ENCODE measurements at regions not wholly inside any gene's neighbourhood (a gene's known extent, or its start where the extent isn't known, plus 50 kb on each side); places are given as distances from the start of the nearest gene placed in this dataset.
"Not testable (repeated sequence)": the region's sequence is repeated elsewhere in the genome, so short reads cannot be mapped to it uniquely, and the experiment has no call there.

DNA sequence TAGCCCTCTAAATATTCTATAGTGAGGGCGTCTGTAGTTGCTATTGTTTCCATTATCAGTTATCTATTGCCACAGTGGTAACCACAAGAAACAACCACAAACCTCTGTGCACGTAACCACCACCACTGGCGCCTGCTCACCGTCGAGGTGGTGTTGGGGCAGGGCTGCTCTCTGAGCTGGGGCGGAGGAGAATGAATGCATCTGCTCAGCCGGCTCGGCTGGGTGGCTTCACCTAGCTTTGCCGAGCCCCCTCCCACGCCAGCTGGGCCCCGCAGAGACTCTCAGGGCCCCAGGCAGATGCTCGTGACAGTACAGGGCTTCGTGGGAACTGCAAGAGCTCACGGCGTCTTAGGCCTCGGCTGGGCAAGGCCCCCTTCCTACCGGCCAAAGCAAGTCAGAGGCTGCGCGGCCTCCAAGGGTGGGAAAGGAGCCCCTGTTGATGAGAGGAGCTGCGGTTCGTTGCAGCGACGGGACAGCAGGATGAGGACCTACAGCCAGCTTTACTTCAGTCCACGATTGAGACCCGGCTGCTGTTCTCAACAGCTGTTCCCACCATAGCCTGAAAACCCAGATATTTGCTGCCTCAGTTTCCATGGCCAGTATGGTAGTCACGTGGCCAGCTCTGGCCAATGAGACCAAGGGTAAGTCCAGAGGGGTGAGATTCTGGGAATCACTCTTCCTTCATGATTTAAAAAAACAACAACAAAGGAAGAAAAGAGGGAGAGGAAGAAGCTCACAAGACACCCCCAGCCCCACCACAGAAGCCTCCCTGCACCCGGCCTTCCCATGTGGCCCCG is 120.2 kb upstream of the AFDN start:
- TF ChIP-seq, protein P1, sequence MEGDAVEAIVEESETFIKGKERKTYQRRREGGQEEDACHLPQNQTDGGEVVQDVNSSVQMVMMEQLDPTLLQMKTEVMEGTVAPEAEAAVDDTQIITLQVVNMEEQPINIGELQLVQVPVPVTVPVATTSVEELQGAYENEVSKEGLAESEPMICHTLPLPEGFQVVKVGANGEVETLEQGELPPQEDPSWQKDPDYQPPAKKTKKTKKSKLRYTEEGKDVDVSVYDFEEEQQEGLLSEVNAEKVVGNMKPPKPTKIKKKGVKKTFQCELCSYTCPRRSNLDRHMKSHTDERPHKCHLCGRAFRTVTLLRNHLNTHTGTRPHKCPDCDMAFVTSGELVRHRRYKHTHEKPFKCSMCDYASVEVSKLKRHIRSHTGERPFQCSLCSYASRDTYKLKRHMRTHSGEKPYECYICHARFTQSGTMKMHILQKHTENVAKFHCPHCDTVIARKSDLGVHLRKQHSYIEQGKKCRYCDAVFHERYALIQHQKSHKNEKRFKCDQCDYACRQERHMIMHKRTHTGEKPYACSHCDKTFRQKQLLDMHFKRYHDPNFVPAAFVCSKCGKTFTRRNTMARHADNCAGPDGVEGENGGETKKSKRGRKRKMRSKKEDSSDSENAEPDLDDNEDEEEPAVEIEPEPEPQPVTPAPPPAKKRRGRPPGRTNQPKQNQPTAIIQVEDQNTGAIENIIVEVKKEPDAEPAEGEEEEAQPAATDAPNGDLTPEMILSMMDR (IDR thresholded peaks at IDR 0.05), result no peak
- H3K36me3 ChIP-seq (ENCODE audit: control insufficient read depth, insufficient read depth, low read length), result no peaks in the 10 kb centered on the region
- no peaks in the 10 kb centered on the region for H3K79me2 ChIP-seq
- no peak overlapping the region for H3K4me3 ChIP-seq (ENCODE audit: low read depth, low read length)
- no peaks in the 10 kb centered on the region for H3K27me3 ChIP-seq (ENCODE audit: control insufficient read depth, insufficient read depth, low read length)
- no peak overlapping the region for H2AFZ ChIP-seq
- H3K9ac ChIP-seq, result no peak overlapping the region
- no peak overlapping the region for H3K27ac ChIP-seq
- no peak overlapping the region for H3K4me2 ChIP-seq (ENCODE audit: low read length)
- H3K9me3 ChIP-seq (ENCODE audit: control insufficient read depth, low read length), result no peaks in the 10 kb centered on the region
- H3K4me1 ChIP-seq, result no peaks in the 10 kb centered on the region

DNA sequence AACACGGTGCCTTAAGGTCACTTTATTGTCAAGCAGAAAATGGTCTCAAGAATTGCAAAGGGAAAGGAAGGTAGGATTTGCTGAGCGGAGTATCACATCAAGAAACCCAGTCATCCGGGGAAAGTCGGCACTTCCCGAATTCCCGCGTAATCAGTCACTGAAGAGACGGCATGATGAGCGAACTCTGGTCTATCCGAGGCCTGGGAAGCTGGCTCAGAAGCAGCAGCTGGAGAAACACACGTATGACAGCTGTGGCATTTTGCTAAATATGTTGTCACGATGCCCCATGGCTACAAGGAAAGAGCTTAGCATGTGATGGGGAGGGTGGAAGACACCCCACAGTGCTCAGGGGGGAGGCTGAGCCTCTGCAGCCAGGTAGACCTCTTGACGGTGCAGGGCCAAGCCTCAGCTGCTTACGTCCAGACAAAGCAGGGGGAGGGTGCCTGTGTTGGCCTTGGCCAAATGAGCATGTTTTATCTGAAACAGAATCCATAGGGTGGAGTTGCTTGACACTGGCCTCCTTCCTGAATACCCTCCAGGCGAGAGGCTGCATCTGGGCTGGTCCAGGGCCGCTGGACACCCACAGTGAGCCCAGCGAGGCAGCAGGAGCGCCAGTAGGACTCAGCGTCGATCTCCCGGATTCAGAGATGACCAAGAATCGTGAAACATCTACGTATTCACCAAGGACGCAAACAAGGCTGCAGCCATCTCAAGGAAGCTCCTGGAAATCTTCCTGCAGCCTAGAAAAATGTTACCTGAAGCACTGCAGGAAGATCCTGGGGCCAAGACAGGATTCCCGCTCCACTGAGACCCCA is 118.8 kb upstream of the AFDN start:
- no peaks in the 10 kb centered on the region for H3K27me3 ChIP-seq (ENCODE audit: control insufficient read depth, insufficient read depth, low read length)
- no peaks in the 10 kb centered on the region for H3K79me2 ChIP-seq
- H3K4me2 ChIP-seq (ENCODE audit: low read length), result no peak overlapping the region
- no peaks in the 10 kb centered on the region for H3K36me3 ChIP-seq (ENCODE audit: control insufficient read depth, insufficient read depth, low read length)
- H3K4me3 ChIP-seq (ENCODE audit: low read depth, low read length), result no peak overlapping the region
- H3K27ac ChIP-seq, result no peak overlapping the region
- TF ChIP-seq, protein P1 (IDR thresholded peaks at IDR 0.05), result no peak
- no peaks in the 10 kb centered on the region for H3K4me1 ChIP-seq
- H2AFZ ChIP-seq, result no peak overlapping the region
- no peak overlapping the region for H3K9ac ChIP-seq
- no peaks in the 10 kb centered on the region for H3K9me3 ChIP-seq (ENCODE audit: control insufficient read depth, low read length)

DNA sequence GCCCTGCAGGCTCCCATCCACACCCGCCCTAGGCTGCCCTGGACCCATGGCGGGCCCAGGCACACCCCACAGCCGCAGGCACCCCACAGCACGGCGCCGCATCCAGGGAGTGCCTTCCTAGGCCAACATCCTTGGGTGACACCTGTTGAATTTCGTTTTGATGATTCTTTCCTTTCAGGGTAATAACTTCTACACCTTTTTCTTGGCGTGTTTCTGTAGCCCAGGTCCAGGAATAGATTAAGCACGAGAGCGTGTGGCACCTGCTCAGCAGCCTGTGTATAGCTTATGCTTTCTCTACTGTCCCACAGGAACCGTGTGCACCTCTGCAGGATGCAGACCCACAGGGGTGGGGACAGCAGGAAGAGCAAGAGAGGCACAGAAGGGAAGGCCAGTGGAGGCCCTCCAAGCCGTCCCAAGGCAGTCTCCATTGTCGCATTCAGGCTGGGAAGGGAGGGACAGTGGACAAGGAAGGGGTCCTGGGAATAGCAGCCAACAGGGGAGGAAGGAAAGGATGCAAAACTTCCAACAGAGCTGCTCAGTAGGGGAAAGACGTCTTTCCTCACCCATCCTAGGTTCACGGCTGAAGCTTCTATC is 118.1 kb upstream of the AFDN start:
- Histone ChIP-seq H3K27ac (no peak overlapping the region), H3K27me3 (ENCODE audit: control insufficient read depth, insufficient read depth, low read length) (no peaks in the 10 kb centered on the region), H3K79me2 (no peaks in the 10 kb centered on the region), H3K9ac (no peak overlapping the region), H3K9me3 (ENCODE audit: control insufficient read depth, low read length) (no peaks in the 10 kb centered on the region), H3K4me3 (ENCODE audit: low read depth, low read length) (no peak overlapping the region), H2AFZ (no peak overlapping the region), H3K4me1 (no peaks in the 10 kb centered on the region), H3K4me2 (ENCODE audit: low read length) (no peak overlapping the region), H3K36me3 (ENCODE audit: control insufficient read depth, insufficient read depth, low read length) (no peaks in the 10 kb centered on the region)
- TF ChIP-seq, protein P1 (IDR thresholded peaks at IDR 0.05), result no peak

DNA sequence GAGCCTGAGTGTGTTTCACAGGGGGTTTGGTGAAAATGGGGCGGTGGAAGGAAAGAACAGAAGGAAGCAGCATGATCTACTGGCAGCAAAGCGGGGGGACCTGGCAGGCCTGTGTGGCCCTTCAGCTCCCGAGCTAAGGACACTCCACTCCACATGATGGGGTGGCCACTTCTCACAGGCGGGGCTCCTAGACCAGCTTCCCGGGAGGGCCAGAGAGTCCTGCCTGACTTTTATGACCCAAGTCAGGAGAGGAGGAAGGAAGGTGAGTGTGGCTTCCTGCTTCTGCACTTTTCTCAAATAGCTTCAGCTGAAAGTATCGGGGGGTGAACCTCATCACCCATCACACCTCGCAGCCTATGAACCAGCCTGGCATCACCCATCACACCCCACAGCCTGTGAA is 117.5 kb upstream of the AFDN start:
- Histone ChIP-seq H3K36me3 (ENCODE audit: control insufficient read depth, insufficient read depth, low read length) (no peaks in the 10 kb centered on the region), H2AFZ (no peak overlapping the region), H3K9me3 (ENCODE audit: control insufficient read depth, low read length) (no peaks in the 10 kb centered on the region), H3K4me1 (no peaks in the 10 kb centered on the region), H3K27me3 (ENCODE audit: control insufficient read depth, insufficient read depth, low read length) (no peaks in the 10 kb centered on the region), H3K4me2 (ENCODE audit: low read length) (no peak overlapping the region), H3K27ac (no peak overlapping the region), H3K4me3 (ENCODE audit: low read depth, low read length) (no peak overlapping the region), H3K79me2 (no peaks in the 10 kb centered on the region), H3K9ac (no peak overlapping the region)
- TF ChIP-seq, protein P1 (IDR thresholded peaks at IDR 0.05), result no peak

DNA sequence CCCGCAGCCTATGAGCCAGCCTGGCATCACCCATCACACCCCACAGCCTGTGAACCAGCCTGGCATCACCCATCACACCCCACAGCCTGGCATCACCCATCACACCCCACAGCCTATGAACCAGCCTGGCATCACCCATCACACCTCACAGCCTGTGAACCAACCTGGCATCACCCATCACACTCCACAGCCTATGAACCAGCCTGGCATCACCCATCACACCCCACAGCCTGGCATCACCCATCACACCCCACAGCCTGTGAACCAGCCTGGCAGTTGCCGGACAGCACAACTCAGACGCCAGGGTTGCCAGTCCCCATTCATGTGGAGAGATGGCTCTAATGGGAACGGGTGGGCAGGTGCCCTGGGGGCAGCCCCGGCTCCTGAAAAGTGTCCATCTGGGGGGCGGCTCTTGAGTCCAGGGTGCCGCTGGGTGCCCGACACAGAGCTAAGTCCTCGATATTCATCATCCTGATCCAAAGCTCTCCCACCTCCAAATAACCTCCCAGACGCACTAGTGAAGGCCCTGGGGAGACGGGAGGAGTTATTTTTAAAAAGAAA is 116.9 kb upstream of the AFDN start:
- not testable (repeated sequence) for H3K36me3 ChIP-seq (ENCODE audit: control insufficient read depth, insufficient read depth, low read length); H3K4me3 ChIP-seq (ENCODE audit: low read depth, low read length); H3K79me2 ChIP-seq; H2AFZ ChIP-seq; H3K9ac ChIP-seq; H3K27me3 ChIP-seq (ENCODE audit: control insufficient read depth, insufficient read depth, low read length); H3K9me3 ChIP-seq (ENCODE audit: control insufficient read depth, low read length); H3K27ac ChIP-seq; H3K4me2 ChIP-seq (ENCODE audit: low read length); H3K4me1 ChIP-seq
